Fibroblast of villous mesenchyme (primary cell): ENCODE measurements at regions not wholly inside any gene's neighbourhood (a gene's known extent, or its start where the extent isn't known, plus 50 kb on each side); places are given as distances from the start of the nearest gene placed in this dataset.
A peak's percentile ranks its signal among the peaks of the same experiment; 100 is the strongest.

ENCODE experiments used
- DNase-seq: peaks from one replicate; pipeline ENCODE4 v3.0.0-alpha.2; 2010; ENCODE audit warnings: low read depth
- H3K4me3 ChIP-seq: 2 replicates; pipeline ENCODE4 v1.5.1; 2011; ENCODE audit warnings: low read depth, mild to moderate bottlenecking, low read length
- CTCF ChIP-seq: IDR thresholded peaks from 2 replicates; pipeline ENCODE4 v1.5.1; 2012; ENCODE audit warnings: low read depth, mild to moderate bottlenecking, low read length; ENCODE audit not compliant: insufficient read depth

- peak; percentile 25 for DNase-seq
- no peak overlapping the region for H3K4me3 ChIP-seq
- TF ChIP-seq CTCF: no peak
Measured at GRCh38 chr13:106299621-106300020, 235.8 kb downstream of the EFNB2 start.

DNA sequence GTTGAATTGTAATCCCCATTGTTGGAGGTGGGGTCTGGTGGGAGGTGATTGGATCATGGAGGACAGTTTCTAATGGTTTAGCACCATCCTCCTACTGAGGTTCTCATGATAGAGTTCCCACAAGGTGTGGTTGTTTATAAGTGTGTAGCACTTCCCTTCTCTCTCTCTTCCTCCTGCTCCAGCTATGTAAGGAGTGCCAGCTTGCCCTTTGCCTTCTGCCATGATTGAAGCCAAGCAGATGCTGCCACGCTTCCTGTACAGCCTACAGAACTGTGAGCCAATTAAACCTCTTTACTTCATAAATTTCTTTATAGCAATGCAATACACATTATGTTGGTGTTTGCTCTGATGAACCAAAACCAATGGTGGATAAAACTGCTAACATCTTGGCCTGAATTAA lies 238.2 kb downstream of the EFNB2 start:
- no peak for DNase-seq
- TF ChIP-seq CTCF: no peak
- H3K4me3 ChIP-seq: no peak overlapping the region

GRCh38 chr13:106296723-106297122 lies 238.7 kb downstream of the EFNB2 start:
- DNase-seq: peak; percentile 46
- no peak for TF ChIP-seq CTCF
- H3K4me3 ChIP-seq: no peak overlapping the region

- H3K4me3 ChIP-seq: no peak overlapping the region
- TF ChIP-seq CTCF: no peak
- no peak for DNase-seq
Measured at GRCh38 chr13:106295971-106296370, 239.5 kb downstream of the EFNB2 start.

GRCh38 chr13:106291006-106291405 lies 244.5 kb downstream of the EFNB2 start:
- DNase-seq: peak; percentile 43
- no peak overlapping the region for H3K4me3 ChIP-seq
- TF ChIP-seq CTCF: no peak

GRCh38 chr13:106287351-106287750 lies 248.1 kb downstream of the EFNB2 start:
- no peak for TF ChIP-seq CTCF
- DNase-seq: no peak
- H3K4me3 ChIP-seq: no peak overlapping the region

GRCh38 chr13:106286811-106287210 lies 248.7 kb downstream of the EFNB2 start:
- no peak for DNase-seq

More at GRCh38 chr13:106286811-106287210, 248.7 kb downstream of the EFNB2 start:
- no peak overlapping the region for H3K4me3 ChIP-seq
- no peak for TF ChIP-seq CTCF
